GM12878 (cell line): ENCODE measurements at regions not wholly inside any gene's neighbourhood (a gene's known extent, or its start where the extent isn't known, plus 50 kb on each side); places are given as distances from the start of the nearest gene placed in this dataset.

Source experiments
- ATAC-seq: fragments of 200-7000 bp; cut with Tn5 transposase; 3 replicates; pipeline ENCODE4 v1.9.1; 2020; ENCODE audit warnings: mild to moderate bottlenecking, moderate library complexity
- BruUV-seq: library from RNA; stranded (reverse); fragments of 400-500 nt; replicated peaks from 2 replicates; lab custom pipeline; 2021; lab: Mats Ljungman, UMichigan
- CTCF ChIA-PET: fragments of 300-600 bp; sonication (Branson Sonifier 250); formaldehyde crosslinking; extraction: SDS; loops from one replicate; lab custom pipeline; 2021; ENCODE audit warnings: inconsistent platforms; lab: Yijun Ruan, JAX
- POLR2A ChIA-PET: fragments of 350-600 bp; formaldehyde crosslinking; extraction: SDS; loops from one replicate; lab custom pipeline; 2021; ENCODE audit warnings: inconsistent platforms; lab: Charles Lee
- RAD21 ChIA-PET: fragments of 300-600 bp; sonication (Branson Sonifier 250); formaldehyde crosslinking; loops from one replicate; lab custom pipeline; 2023; ENCODE audit warnings: antibody characterized with exemption; ENCODE audit not compliant: unreplicated experiment; lab: Charles Lee
- SMC1A ChIA-PET: fragments of 300-600 bp; sonication (Branson Sonifier 250); formaldehyde crosslinking; loops from one replicate; lab custom pipeline; 2023; ENCODE audit not compliant: unreplicated experiment, uncharacterized antibody; lab: Charles Lee
- DNase-seq: peaks from one replicate; pipeline ENCODE4 v3.0.0-alpha.2; 2011; ENCODE audit warnings: low read depth, low spot score
- FAIRE-seq: peaks from 3 replicates; lab custom pipeline; 2011; peaks lifted over from hg19 to GRCh38; lab: Jason Lieb, UNC
- H2AFZ ChIP-seq: 2 replicates; pipeline ENCODE4 v1.6.0; 2011; ENCODE audit warnings: low read depth, low read length, control low read depth; ENCODE audit not compliant: control insufficient read depth
- H3K27ac ChIP-seq: 2 replicates; pipeline ENCODE4 v1.5.1; 2011; ENCODE audit warnings: control low read depth; ENCODE audit not compliant: control insufficient read depth, insufficient read depth
- H3K27me3 ChIP-seq, 2 experiments: replicated peaks in 1 of 2; 2 replicates each; pipeline versions ENCODE4 v1.6.0 to v1.6.1; 2011; ENCODE audit warnings: low read length in 1 of 2; ENCODE audit not compliant: control insufficient read depth in 2 of 2, insufficient read depth in 2 of 2
- H3K36me3 ChIP-seq, 2 experiments: 2 replicates each; pipeline ENCODE4 v1.5.1; 2011; ENCODE audit warnings: low read length in 1 of 2; ENCODE audit not compliant: control insufficient read depth in 2 of 2, insufficient read depth in 2 of 2
- H3K4me1 ChIP-seq: 2 replicates; pipeline ENCODE4 v1.6.1; 2011; ENCODE audit warnings: mild to moderate bottlenecking, low read length, moderate library complexity, mixed read lengths; ENCODE audit not compliant: control insufficient read depth, insufficient read depth
- H3K4me2 ChIP-seq: 2 replicates; pipeline ENCODE4 v1.6.0; 2011; ENCODE audit warnings: control low read depth; ENCODE audit not compliant: control insufficient read depth, insufficient read depth
- H3K4me3 ChIP-seq: fragments of 200-600 bp; sonication (generic); 2 replicates; pipeline ENCODE4 v1.5.1; 2016
- H3K79me2 ChIP-seq: 2 replicates; pipeline ENCODE4 v1.6.0; 2011; ENCODE audit warnings: low read length; ENCODE audit not compliant: control insufficient read depth, insufficient read depth
- H3K9ac ChIP-seq: 2 replicates; pipeline ENCODE4 v1.8.0; 2011; ENCODE audit warnings: low read length, control low read depth, mixed read lengths; ENCODE audit not compliant: control insufficient read depth, insufficient read depth
- H3K9me3 ChIP-seq: replicated peaks from 3 replicates; pipeline ENCODE4 v1.5.1; 2011; ENCODE audit warnings: mild to moderate bottlenecking, low read length; ENCODE audit not compliant: control insufficient read depth, insufficient read depth
- H4K20me1 ChIP-seq: 2 replicates; pipeline ENCODE4 v1.6.0; 2011; ENCODE audit not compliant: control insufficient read depth, insufficient read depth
- BCL11A ChIP-seq: IDR thresholded peaks from 2 replicates; pipeline ENCODE4 v1.6.1; 2011; ENCODE audit warnings: low read depth, low read length
- CHD1 ChIP-seq: IDR thresholded peaks from 2 replicates; pipeline ENCODE4 v1.6.1; 2012; ENCODE audit warnings: low read depth, low read length, improper control_type of control experiment
- HDAC2 ChIP-seq: fragments of 200-600 bp; sonication (generic); IDR thresholded peaks from 2 replicates; pipeline ENCODE4 v1.6.1; 2017
- IKZF2 ChIP-seq, 2 experiments: fragments of 450-650 bp; IDR thresholded peaks; 2 replicates each; pipeline ENCODE4 v1.6.1; 2017; ENCODE audit warnings: mild to moderate bottlenecking in 2 of 2, moderate library complexity in 2 of 2
- IRF4 ChIP-seq: IDR thresholded peaks from 2 replicates; pipeline ENCODE4 v1.6.1; 2011; ENCODE audit warnings: low read depth, low read length
- KLF5 ChIP-seq: fragments of 450-650 bp; IDR thresholded peaks from 2 replicates; pipeline ENCODE4 v1.6.1; 2014; ENCODE audit warnings: mild to moderate bottlenecking; ENCODE audit not compliant: partially characterized antibody
- NFXL1 ChIP-seq: fragments of 450-650 bp; IDR thresholded peaks from 2 replicates; pipeline ENCODE4 v1.6.1; 2017; ENCODE audit warnings: antibody characterized with exemption, mild to moderate bottlenecking, borderline replicate concordance
- NR2F1 ChIP-seq: fragments of 450-650 bp; conservative IDR thresholded peaks from 2 replicates; pipeline ENCODE4 v1.6.1; 2017; ENCODE audit warnings: mild to moderate bottlenecking
- POLR2AphosphoS5 ChIP-seq: IDR thresholded peaks from 2 replicates; pipeline ENCODE4 v1.6.1; 2011; ENCODE audit warnings: mild to moderate bottlenecking, low read length, inconsistent platforms
- RELA ChIP-seq: fragments of 450-650 bp; IDR thresholded peaks from 2 replicates; pipeline ENCODE4 v1.8.0; 2014; ENCODE audit warnings: borderline replicate concordance; ENCODE audit not compliant: partially characterized antibody
- SMAD1 ChIP-seq: fragments of 450-650 bp; IDR thresholded peaks from 2 replicates; pipeline ENCODE4 v1.6.1; 2018; ENCODE audit warnings: mild to moderate bottlenecking, low read depth; ENCODE audit not compliant: partially characterized antibody
- SMC3 ChIP-seq: IDR thresholded peaks from 2 replicates; pipeline ENCODE4 v1.6.1; 2011; ENCODE audit warnings: low read length, improper control_type of control experiment, borderline replicate concordance
- SP1 ChIP-seq: IDR thresholded peaks from one replicate; pipeline ENCODE4 v1.6.1; 2011; ENCODE audit warnings: low read depth, low read length
- ZNF274 ChIP-seq: IDR thresholded peaks from one replicate; pipeline ENCODE4 v1.8.0; 2011; ENCODE audit not compliant: insufficient read length, insufficient read depth
- WGBS: methylation state at CpG from one replicate; pipeline ENCODE4 v1.1.6; 2016; ENCODE audit warnings: low lambda C conversion rate; ENCODE audit not compliant: insufficient replicate concordance, insufficient coverage; ENCODE audit errors: missing lambda C conversion rate; 5-methylcytosine and 5-hydroxymethylcytosine counted together
- in situ Hi-C: fragments of 300-500 bp; cut with MboI; formaldehyde crosslinking; loops from 9 replicates; pipeline ENCODE4 v1.14.3; 2018; ENCODE audit warnings: mixed read lengths
- intact Hi-C: fragments of 100-400 bp; cut with micrococcal nuclease; formaldehyde crosslinking; loops from one replicate; pipeline ENCODE4 v1.14.2; 2022; ENCODE audit not compliant: unreplicated experiment

GRCh38 chr5:6078881-6079280 is 299.5 kb downstream of the MED10 start:
- DNase-seq: no peak
- H4K20me1 ChIP-seq: no peaks in the 10 kb centered on the region
- no peak overlapping the region for H2AFZ ChIP-seq
- H3K4me1 ChIP-seq: no peaks in the 10 kb centered on the region
- no peaks in the 10 kb centered on the region for H3K36me3 ChIP-seq
- BruUV-seq: no TSS peak
- no peak overlapping the region for H3K4me3 ChIP-seq
- in situ Hi-C loops (no loop called here), intact Hi-C loops (no loop called here)
- CTCF ChIA-PET: interaction anchor here (0.8 kb wide), 1 partner anchor 258 kb away, joined by 3 read pairs; no protein-coding TSS in a partner anchor
- 65% methylated on average over 5 of the region's 5 CpGs for WGBS
- no peaks in the 10 kb centered on the region; the same call in 2 of the 3 replicates for H3K9me3 ChIP-seq
- TF ChIP-seq BCL11A: no peak
- TF ChIP-seq IKZF2 (IDR thresholded peaks at IDR 0.05): no peak
- no peak for TF ChIP-seq SMC3
- no peak for TF ChIP-seq KLF5
- no peak for TF ChIP-seq NFXL1
- no peak for TF ChIP-seq SP1
- TF ChIP-seq RELA: no peak
- no peak for TF ChIP-seq SMAD1
- no peak for TF ChIP-seq ZNF274
- TF ChIP-seq NR2F1: no peak
- TF ChIP-seq IRF4: no peak
- TF ChIP-seq POLR2AphosphoS5: no peak
- TF ChIP-seq CHD1: no peak
- no peak for TF ChIP-seq HDAC2
- SMC1A ChIA-PET: no interaction called here
- no peak for FAIRE-seq
- RAD21 ChIA-PET: no interaction called here
- H3K4me2 ChIP-seq: no peak overlapping the region
- ATAC-seq: no peak
- H3K27me3 ChIP-seq: no peaks in the 10 kb centered on the region
- POLR2A ChIA-PET: no interaction called here
- no peak overlapping the region for H3K9ac ChIP-seq
- no peaks in the 10 kb centered on the region for H3K79me2 ChIP-seq
- H3K27ac ChIP-seq: no peak overlapping the region
